ENCODE measurements at regions not wholly inside any gene's neighbourhood (a gene's known extent, or its start where the extent isn't known, plus 50 kb on each side); places are given as distances from the start of the nearest gene placed in this dataset.

- Histone ChIP-seq H3K27me3 (ENCODE audit: control insufficient read depth, insufficient read depth, low read length) (no peaks in the 10 kb centered on the region), H3K36me3 (ENCODE audit: control insufficient read depth, insufficient read depth, low read length) (no peaks in the 10 kb centered on the region), H3K4me3 (ENCODE audit: low read depth, low read length) (no peak overlapping the region)
- TF ChIP-seq, protein P1, sequence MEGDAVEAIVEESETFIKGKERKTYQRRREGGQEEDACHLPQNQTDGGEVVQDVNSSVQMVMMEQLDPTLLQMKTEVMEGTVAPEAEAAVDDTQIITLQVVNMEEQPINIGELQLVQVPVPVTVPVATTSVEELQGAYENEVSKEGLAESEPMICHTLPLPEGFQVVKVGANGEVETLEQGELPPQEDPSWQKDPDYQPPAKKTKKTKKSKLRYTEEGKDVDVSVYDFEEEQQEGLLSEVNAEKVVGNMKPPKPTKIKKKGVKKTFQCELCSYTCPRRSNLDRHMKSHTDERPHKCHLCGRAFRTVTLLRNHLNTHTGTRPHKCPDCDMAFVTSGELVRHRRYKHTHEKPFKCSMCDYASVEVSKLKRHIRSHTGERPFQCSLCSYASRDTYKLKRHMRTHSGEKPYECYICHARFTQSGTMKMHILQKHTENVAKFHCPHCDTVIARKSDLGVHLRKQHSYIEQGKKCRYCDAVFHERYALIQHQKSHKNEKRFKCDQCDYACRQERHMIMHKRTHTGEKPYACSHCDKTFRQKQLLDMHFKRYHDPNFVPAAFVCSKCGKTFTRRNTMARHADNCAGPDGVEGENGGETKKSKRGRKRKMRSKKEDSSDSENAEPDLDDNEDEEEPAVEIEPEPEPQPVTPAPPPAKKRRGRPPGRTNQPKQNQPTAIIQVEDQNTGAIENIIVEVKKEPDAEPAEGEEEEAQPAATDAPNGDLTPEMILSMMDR (IDR thresholded peaks at IDR 0.05; ENCODE audit: insufficient read depth, low read length, severe bottlenecking) = no peak
- FAIRE-seq = no peak
- peak; percentile 88 for DNase-seq (ENCODE audit: low read depth)
These were observed 1088.0 kb downstream of the AGBL1 start for GRCh38 chr15:87167706-87168105.

GRCh38 chr15:87167055-87167454 lies 1087.4 kb downstream of the AGBL1 start:
- FAIRE-seq (no peak), DNase-seq (ENCODE audit: low read depth) (peak; percentile 62)
- H3K4me3 ChIP-seq (ENCODE audit: low read depth, low read length) = no peak overlapping the region

GRCh38 chr15:87155771-87156170 lies 1076.1 kb downstream of the AGBL1 start:
- TF ChIP-seq, protein P1 (IDR thresholded peaks at IDR 0.05; ENCODE audit: insufficient read depth, low read length, severe bottlenecking) = no peak
- no peaks in the 10 kb centered on the region for H3K36me3 ChIP-seq (ENCODE audit: control insufficient read depth, insufficient read depth, low read length)
- no peak overlapping the region for H3K4me3 ChIP-seq (ENCODE audit: low read depth, low read length)
- no peaks in the 10 kb centered on the region for H3K27me3 ChIP-seq (ENCODE audit: control insufficient read depth, insufficient read depth, low read length)
- DNase-seq (ENCODE audit: low read depth) (peak; percentile 31), FAIRE-seq (no peak)

More at GRCh38 chr15:87167055-87167454, 1087.4 kb downstream of the AGBL1 start:
- Histone ChIP-seq H3K27me3 (ENCODE audit: control insufficient read depth, insufficient read depth, low read length) (no peaks in the 10 kb centered on the region), H3K36me3 (ENCODE audit: control insufficient read depth, insufficient read depth, low read length) (no peaks in the 10 kb centered on the region)
- TF ChIP-seq, protein P1 (IDR thresholded peaks at IDR 0.05; ENCODE audit: insufficient read depth, low read length, severe bottlenecking) = no peak

GRCh38 chr15:87154761-87155160 lies 1075.1 kb downstream of the AGBL1 start:
- TF ChIP-seq, protein P1 (IDR thresholded peaks at IDR 0.05; ENCODE audit: insufficient read depth, low read length, severe bottlenecking) = no peak
- no peaks in the 10 kb centered on the region for H3K27me3 ChIP-seq (ENCODE audit: control insufficient read depth, insufficient read depth, low read length)
- no peaks in the 10 kb centered on the region for H3K36me3 ChIP-seq (ENCODE audit: control insufficient read depth, insufficient read depth, low read length)
- FAIRE-seq (peak; percentile 36), DNase-seq (ENCODE audit: low read depth) (peak; percentile 90)
- no peak overlapping the region for H3K4me3 ChIP-seq (ENCODE audit: low read depth, low read length)

- no peak for FAIRE-seq
- TF ChIP-seq, protein P1 (IDR thresholded peaks at IDR 0.05; ENCODE audit: insufficient read depth, low read length, severe bottlenecking) = no peak
- no peaks in the 10 kb centered on the region for H3K27me3 ChIP-seq (ENCODE audit: control insufficient read depth, insufficient read depth, low read length)
These were observed 1071.6 kb downstream of the AGBL1 start for GRCh38 chr15:87151202-87151748.

GRCh38 chr15:87145696-87146095 lies 1066.0 kb downstream of the AGBL1 start:
- TF ChIP-seq, protein P1 (IDR thresholded peaks at IDR 0.05; ENCODE audit: insufficient read depth, low read length, severe bottlenecking) = no peak
- no peaks in the 10 kb centered on the region for H3K36me3 ChIP-seq (ENCODE audit: control insufficient read depth, insufficient read depth, low read length)
- DNase-seq (ENCODE audit: low read depth) = no peak
- H3K27me3 ChIP-seq (ENCODE audit: control insufficient read depth, insufficient read depth, low read length) = no peaks in the 10 kb centered on the region
- no peak for FAIRE-seq
- H3K4me3 ChIP-seq (ENCODE audit: low read depth, low read length) = no peak overlapping the region

More at GRCh38 chr15:87151202-87151748, 1071.6 kb downstream of the AGBL1 start:
- Histone ChIP-seq H3K36me3 (ENCODE audit: control insufficient read depth, insufficient read depth, low read length) (no peaks in the 10 kb centered on the region), H3K4me3 (ENCODE audit: low read depth, low read length) (no peak overlapping the region)
- DNase-seq (ENCODE audit: low read depth) = no peak

Data from bronchial epithelial cell (primary cell).